ENCODE measurements at regions not wholly inside any gene's neighbourhood (a gene's known extent, or its start where the extent isn't known, plus 50 kb on each side); places are given as distances from the start of the nearest gene placed in this dataset.

DNA sequence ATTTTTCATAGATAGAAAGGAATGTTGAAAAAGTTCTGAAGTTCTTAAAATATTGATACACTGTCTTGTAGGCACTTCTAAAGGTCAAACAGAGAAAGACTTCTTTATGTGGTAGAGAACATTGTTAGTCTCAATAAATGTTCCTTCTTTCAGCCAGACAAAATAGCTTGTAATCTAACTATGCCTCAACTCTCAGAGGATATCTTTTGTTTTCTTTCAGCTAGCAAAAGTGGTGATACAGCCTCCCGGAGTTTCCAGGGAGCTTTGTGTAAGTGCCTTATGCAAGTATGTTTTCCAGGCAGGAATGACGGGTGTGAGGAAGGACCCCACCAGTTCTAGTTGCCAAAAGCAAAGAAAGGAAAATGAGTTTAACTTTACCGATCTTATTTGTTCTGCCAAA lies 452.1 kb upstream of the ST6GAL2 start:
- no peaks in the 10 kb centered on the region for H3K79me1 ChIP-seq (ENCODE audit: low read depth, low read length)
- H3K27me3 ChIP-seq (ENCODE audit: control insufficient read depth in 3 of 3, insufficient read depth in 3 of 3, low read depth in 1 of 3, low read length in 3 of 3) = no peaks in the 10 kb centered on the region
- H3K9me3 ChIP-seq (replicated peaks in 1 of 2; ENCODE audit: control insufficient read depth in 2 of 2, insufficient read depth in 1 of 2, low read depth in 1 of 2, low read length in 2 of 2) = no peaks in the 10 kb centered on the region
- no peak overlapping the region for H3K4me3 ChIP-seq (ENCODE audit: low read length in 2 of 2)
- no peak overlapping the region for H4K8ac ChIP-seq (ENCODE audit: low read depth, low read length)
- no peak overlapping the region for H2AK5ac ChIP-seq (ENCODE audit: low read depth, low read length)
- no CpG with 5 or more reads among the region's 3 CpGs for WGBS, 2 donors (ENCODE audit: extremely low coverage in 2 of 2, insufficient read length in 2 of 2, insufficient replicate concordance in 1 of 2)
- no peak overlapping the region for H2BK12ac ChIP-seq (ENCODE audit: low read length)
- H2BK120ac ChIP-seq (ENCODE audit: low read depth, low read length) = no peak overlapping the region
- H3K4me2 ChIP-seq (ENCODE audit: insufficient read depth, low read length, poor library complexity, severe bottlenecking) = no peak overlapping the region
- no peak overlapping the region for H4K91ac ChIP-seq (ENCODE audit: low read depth, low read length, poor library complexity)
- no peaks in the 10 kb centered on the region for H3K36me3 ChIP-seq (replicated peaks in 1 of 2; ENCODE audit: control insufficient read depth in 2 of 2, insufficient read depth in 2 of 2, low read length in 2 of 2)
- H3K14ac ChIP-seq (ENCODE audit: low read length) = no peak overlapping the region
- no peaks in the 10 kb centered on the region for H3K4me1 ChIP-seq (ENCODE audit: control insufficient read depth in 2 of 2, insufficient read depth in 1 of 2, low read depth in 1 of 2, low read length in 2 of 2)
- H2AFZ ChIP-seq (ENCODE audit: low read length) = no peak overlapping the region
- no peak for DNase-seq (ENCODE audit: low spot score)
- no peak overlapping the region for H2BK5ac ChIP-seq (ENCODE audit: low read length)
- H3K23ac ChIP-seq (ENCODE audit: low read depth, low read length, poor library complexity) = no peak overlapping the region
- H2BK15ac ChIP-seq (ENCODE audit: low read length) = no peak overlapping the region
- no peak overlapping the region for H3K18ac ChIP-seq (ENCODE audit: low read length)
- H3K4ac ChIP-seq (ENCODE audit: low read length) = no peak overlapping the region
- no peak overlapping the region for H3K27ac ChIP-seq (replicated peaks; ENCODE audit: low read length)
- H3K9ac ChIP-seq (ENCODE audit: low read depth, low read length, poor library complexity) = no peak overlapping the region

DNA sequence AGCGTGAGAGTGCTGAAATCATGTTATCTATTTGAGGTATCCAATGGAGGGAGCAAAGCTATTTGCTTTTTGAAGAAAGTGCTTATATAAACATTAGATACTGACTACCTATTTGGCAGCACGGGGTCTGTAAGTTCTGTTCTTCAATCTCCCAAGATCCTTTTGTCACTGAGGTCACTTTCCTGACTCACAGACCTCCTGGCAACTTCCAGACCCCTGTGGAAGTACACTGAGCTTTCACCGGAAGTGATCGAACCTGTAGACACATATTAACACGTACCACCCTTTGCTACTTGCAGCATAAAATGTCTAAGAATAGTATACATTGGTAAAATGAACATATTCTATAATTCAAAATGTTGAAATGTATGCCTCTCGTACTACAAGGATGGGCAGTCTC lies 452.6 kb upstream of the ST6GAL2 start:
- Histone ChIP-seq H2BK12ac (ENCODE audit: low read length) (no peak overlapping the region), H3K4me3 (ENCODE audit: low read length in 2 of 2) (no peak overlapping the region), H4K8ac (ENCODE audit: low read depth, low read length) (no peak overlapping the region), H2AK5ac (ENCODE audit: low read depth, low read length) (no peak overlapping the region), H3K36me3 (replicated peaks in 1 of 2; ENCODE audit: control insufficient read depth in 2 of 2, insufficient read depth in 2 of 2, low read length in 2 of 2) (no peaks in the 10 kb centered on the region), H3K14ac (ENCODE audit: low read length) (no peak overlapping the region), H3K18ac (ENCODE audit: low read length) (no peak overlapping the region), H3K27ac (replicated peaks; ENCODE audit: low read length) (no peak overlapping the region), H3K9me3 (replicated peaks in 1 of 2; ENCODE audit: control insufficient read depth in 2 of 2, insufficient read depth in 1 of 2, low read depth in 1 of 2, low read length in 2 of 2) (no peaks in the 10 kb centered on the region), H3K4me1 (ENCODE audit: control insufficient read depth in 2 of 2, insufficient read depth in 1 of 2, low read depth in 1 of 2, low read length in 2 of 2) (no peaks in the 10 kb centered on the region), H2AFZ (ENCODE audit: low read length) (no peak overlapping the region), H2BK5ac (ENCODE audit: low read length) (no peak overlapping the region), H3K9ac (ENCODE audit: low read depth, low read length, poor library complexity) (no peak overlapping the region), H3K23ac (ENCODE audit: low read depth, low read length, poor library complexity) (no peak overlapping the region), H3K79me1 (ENCODE audit: low read depth, low read length) (no peaks in the 10 kb centered on the region), H3K4me2 (ENCODE audit: insufficient read depth, low read length, poor library complexity, severe bottlenecking) (no peak overlapping the region), H2BK15ac (ENCODE audit: low read length) (no peak overlapping the region), H3K4ac (ENCODE audit: low read length) (no peak overlapping the region), H3K27me3 (ENCODE audit: control insufficient read depth in 3 of 3, insufficient read depth in 3 of 3, low read depth in 1 of 3, low read length in 3 of 3) (no peaks in the 10 kb centered on the region), H2BK120ac (ENCODE audit: low read depth, low read length) (no peak overlapping the region), H4K91ac (ENCODE audit: low read depth, low read length, poor library complexity) (no peak overlapping the region)
- DNase-seq (ENCODE audit: low spot score) = no peak
- no CpG with 5 or more reads among the region's 6 CpGs for WGBS, 2 donors (ENCODE audit: extremely low coverage in 2 of 2, insufficient read length in 2 of 2, insufficient replicate concordance in 1 of 2)

DNA sequence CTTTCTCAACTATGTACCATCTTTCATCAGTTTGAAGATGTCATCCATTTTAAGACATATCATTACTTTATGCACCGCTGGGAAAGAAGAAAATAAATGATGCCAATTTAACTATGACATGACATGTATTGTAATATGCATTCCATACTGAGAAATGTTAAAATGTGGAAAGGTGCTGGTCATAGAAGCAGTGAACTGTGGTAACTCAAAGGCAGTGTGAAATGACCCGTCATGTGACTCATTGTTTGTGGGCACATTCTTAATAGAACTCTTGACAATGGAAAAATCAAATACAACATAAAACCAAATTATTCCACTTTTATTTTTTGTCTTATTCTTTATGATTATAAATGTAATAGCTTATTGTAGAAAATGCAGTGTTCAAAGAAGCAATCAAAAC lies 455.0 kb upstream of the ST6GAL2 start:
- WGBS, 2 donors (ENCODE audit: extremely low coverage in 2 of 2, insufficient read length in 2 of 2, insufficient replicate concordance in 1 of 2) = no CpG with 5 or more reads among the region's 2 CpGs
- Histone ChIP-seq H2AK5ac (ENCODE audit: low read depth, low read length) (no peak overlapping the region), H3K79me1 (ENCODE audit: low read depth, low read length) (no peaks in the 10 kb centered on the region), H2BK5ac (ENCODE audit: low read length) (no peak overlapping the region), H3K4me3 (ENCODE audit: low read length in 2 of 2) (no peak overlapping the region), H4K8ac (ENCODE audit: low read depth, low read length) (no peak overlapping the region), H2BK12ac (ENCODE audit: low read length) (no peak overlapping the region), H3K4ac (ENCODE audit: low read length) (no peak overlapping the region), H3K23ac (ENCODE audit: low read depth, low read length, poor library complexity) (no peak overlapping the region), H4K91ac (ENCODE audit: low read depth, low read length, poor library complexity) (no peak overlapping the region), H3K9ac (ENCODE audit: low read depth, low read length, poor library complexity) (no peak overlapping the region), H3K18ac (ENCODE audit: low read length) (no peak overlapping the region), H3K27ac (replicated peaks; ENCODE audit: low read length) (no peak overlapping the region), H3K4me1 (ENCODE audit: control insufficient read depth in 2 of 2, insufficient read depth in 1 of 2, low read depth in 1 of 2, low read length in 2 of 2) (no peaks in the 10 kb centered on the region), H3K14ac (ENCODE audit: low read length) (no peak overlapping the region), H3K4me2 (ENCODE audit: insufficient read depth, low read length, poor library complexity, severe bottlenecking) (no peak overlapping the region), H2BK120ac (ENCODE audit: low read depth, low read length) (no peak overlapping the region), H3K27me3 (ENCODE audit: control insufficient read depth in 3 of 3, insufficient read depth in 3 of 3, low read depth in 1 of 3, low read length in 3 of 3) (no peaks in the 10 kb centered on the region), H2BK15ac (ENCODE audit: low read length) (no peak overlapping the region), H3K36me3 (replicated peaks in 1 of 2; ENCODE audit: control insufficient read depth in 2 of 2, insufficient read depth in 2 of 2, low read length in 2 of 2) (no peaks in the 10 kb centered on the region), H3K9me3 (replicated peaks in 1 of 2; ENCODE audit: control insufficient read depth in 2 of 2, insufficient read depth in 1 of 2, low read depth in 1 of 2, low read length in 2 of 2) (no peaks in the 10 kb centered on the region), H2AFZ (ENCODE audit: low read length) (no peak overlapping the region)
- DNase-seq (ENCODE audit: low spot score) = no peak

GRCh38 chr2:107349329-107349728 lies 463.4 kb upstream of the ST6GAL2 start:
- Histone ChIP-seq H3K27ac (replicated peaks; ENCODE audit: low read length) (no peak overlapping the region), H4K8ac (ENCODE audit: low read depth, low read length) (no peak overlapping the region), H3K4me2 (ENCODE audit: insufficient read depth, low read length, poor library complexity, severe bottlenecking) (no peak overlapping the region), H2BK15ac (ENCODE audit: low read length) (no peak overlapping the region), H3K9me3 (replicated peaks in 1 of 2; ENCODE audit: control insufficient read depth in 2 of 2, insufficient read depth in 1 of 2, low read depth in 1 of 2, low read length in 2 of 2) (no peaks in the 10 kb centered on the region), H3K36me3 (replicated peaks in 1 of 2; ENCODE audit: control insufficient read depth in 2 of 2, insufficient read depth in 2 of 2, low read length in 2 of 2) (no peaks in the 10 kb centered on the region), H2AK5ac (ENCODE audit: low read depth, low read length) (no peak overlapping the region), H3K18ac (ENCODE audit: low read length) (no peak overlapping the region), H2BK120ac (ENCODE audit: low read depth, low read length) (no peak overlapping the region), H3K79me1 (ENCODE audit: low read depth, low read length) (no peaks in the 10 kb centered on the region), H3K4me1 (ENCODE audit: control insufficient read depth in 2 of 2, insufficient read depth in 1 of 2, low read depth in 1 of 2, low read length in 2 of 2) (no peaks in the 10 kb centered on the region), H3K4me3 (ENCODE audit: low read length in 2 of 2) (no peak overlapping the region), H4K91ac (ENCODE audit: low read depth, low read length, poor library complexity) (no peak overlapping the region), H3K4ac (ENCODE audit: low read length) (no peak overlapping the region), H2BK5ac (ENCODE audit: low read length) (no peak overlapping the region), H2AFZ (ENCODE audit: low read length) (no peak overlapping the region), H2BK12ac (ENCODE audit: low read length) (no peak overlapping the region), H3K27me3 (ENCODE audit: control insufficient read depth in 3 of 3, insufficient read depth in 3 of 3, low read depth in 1 of 3, low read length in 3 of 3) (no peaks in the 10 kb centered on the region), H3K9ac (ENCODE audit: low read depth, low read length, poor library complexity) (no peak overlapping the region), H3K23ac (ENCODE audit: low read depth, low read length, poor library complexity) (no peak overlapping the region), H3K14ac (ENCODE audit: low read length) (no peak overlapping the region)
- no CpG with 5 or more reads among the region's 4 CpGs for WGBS, 2 donors (ENCODE audit: extremely low coverage in 2 of 2, insufficient read length in 2 of 2, insufficient replicate concordance in 1 of 2)
- no peak for DNase-seq (ENCODE audit: low spot score)
